SIG-M5 treated with dmso at 0.1 percent for 504 hours (cell line): ENCODE measurements at regions not wholly inside any gene's neighbourhood (a gene's known extent, or its start where the extent isn't known, plus 50 kb on each side); places are given as distances from the start of the nearest gene placed in this dataset.

Source experiments
- DNase-seq: peaks from one replicate; lab custom pipeline; 2025; ENCODE audit not compliant: unreplicated experiment; lab: John Stamatoyannopoulos, UW

GRCh38 chr14:104355101-104356019, 217.0 kb downstream of the KIF26A start:
- no peak for DNase-seq

DNA sequence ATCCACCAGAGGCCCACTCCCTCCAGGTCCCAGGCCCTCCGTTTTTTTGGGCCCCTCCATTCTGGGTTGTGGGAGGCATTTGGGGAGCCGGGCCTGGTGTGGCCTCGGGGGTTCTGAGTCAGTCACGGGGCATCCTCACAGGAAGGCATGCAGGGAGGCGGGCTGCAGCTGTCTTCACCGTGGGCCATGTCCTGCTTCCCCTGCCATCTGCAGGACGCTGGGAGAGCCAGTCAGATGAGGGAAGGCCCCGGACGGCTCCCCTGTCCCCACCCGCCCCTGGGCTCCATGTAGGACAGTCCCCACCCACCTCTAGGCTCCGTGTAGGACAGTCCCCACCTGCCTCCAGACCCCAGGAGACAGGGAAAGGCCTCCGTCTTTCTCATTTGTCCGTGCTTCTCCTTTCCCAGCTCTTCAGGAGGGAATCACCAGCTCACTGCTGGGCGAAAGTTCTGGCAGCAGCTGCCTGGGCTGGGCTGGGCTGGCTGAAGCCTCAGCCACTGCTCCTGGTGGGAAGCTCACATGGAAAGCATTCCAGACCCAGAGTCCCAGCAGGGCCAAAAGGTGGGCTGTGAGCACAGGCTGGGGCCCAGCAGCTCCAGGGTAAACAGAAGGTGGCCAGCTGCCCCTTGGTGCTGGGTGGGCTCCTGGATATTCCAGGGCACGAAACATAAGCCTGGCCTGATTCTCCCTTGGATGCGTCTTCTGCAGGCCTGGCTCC, 217.8 kb downstream of the KIF26A start:
- no peak for DNase-seq

DNA sequence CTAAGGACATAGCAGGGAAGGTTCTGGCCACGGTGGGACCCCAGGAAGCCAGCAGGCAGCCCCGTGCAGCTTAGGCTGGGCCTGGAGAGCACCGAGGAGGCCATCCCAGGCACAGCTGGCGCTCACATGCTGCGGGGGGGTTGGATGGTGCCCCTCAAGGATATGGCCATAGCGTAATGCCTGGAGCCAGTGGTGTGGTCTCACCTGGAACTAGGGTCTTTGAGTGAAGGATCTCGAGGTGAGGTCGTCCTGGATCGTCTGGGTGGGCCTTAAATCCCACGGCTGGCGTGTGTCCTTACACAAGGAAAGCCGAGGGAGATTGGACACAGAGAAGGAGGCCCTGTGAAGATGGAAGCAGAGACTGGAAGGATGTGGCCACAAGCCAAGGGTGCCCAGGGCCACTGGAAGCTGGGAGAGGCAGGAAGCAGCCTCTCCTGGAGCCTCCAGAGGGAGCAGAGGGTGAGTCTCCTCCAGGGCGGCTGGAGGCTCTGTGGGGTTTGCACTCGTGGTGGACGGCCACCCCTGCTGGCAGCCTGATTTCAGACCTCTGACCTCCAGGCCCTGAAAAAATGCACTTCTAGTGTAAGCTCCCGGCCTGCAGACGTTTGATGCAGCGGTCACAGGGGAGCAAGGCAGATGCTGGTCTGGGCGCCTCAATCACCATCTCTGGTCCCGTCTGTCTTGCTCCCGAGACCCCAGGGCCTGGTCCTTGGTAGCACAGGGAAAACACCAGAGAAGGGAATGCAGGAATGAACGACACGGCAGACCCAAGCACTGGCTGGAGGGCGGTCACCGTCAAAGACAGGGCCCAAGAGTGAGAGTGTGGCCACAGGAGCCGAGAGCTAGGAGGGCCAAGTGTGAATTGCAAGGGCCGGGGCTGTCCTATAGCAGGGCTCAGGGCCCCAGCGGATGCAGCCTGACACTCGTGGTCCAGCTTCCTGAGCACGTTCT, 218.6 kb downstream of the KIF26A start:
- no peak for DNase-seq

DNA sequence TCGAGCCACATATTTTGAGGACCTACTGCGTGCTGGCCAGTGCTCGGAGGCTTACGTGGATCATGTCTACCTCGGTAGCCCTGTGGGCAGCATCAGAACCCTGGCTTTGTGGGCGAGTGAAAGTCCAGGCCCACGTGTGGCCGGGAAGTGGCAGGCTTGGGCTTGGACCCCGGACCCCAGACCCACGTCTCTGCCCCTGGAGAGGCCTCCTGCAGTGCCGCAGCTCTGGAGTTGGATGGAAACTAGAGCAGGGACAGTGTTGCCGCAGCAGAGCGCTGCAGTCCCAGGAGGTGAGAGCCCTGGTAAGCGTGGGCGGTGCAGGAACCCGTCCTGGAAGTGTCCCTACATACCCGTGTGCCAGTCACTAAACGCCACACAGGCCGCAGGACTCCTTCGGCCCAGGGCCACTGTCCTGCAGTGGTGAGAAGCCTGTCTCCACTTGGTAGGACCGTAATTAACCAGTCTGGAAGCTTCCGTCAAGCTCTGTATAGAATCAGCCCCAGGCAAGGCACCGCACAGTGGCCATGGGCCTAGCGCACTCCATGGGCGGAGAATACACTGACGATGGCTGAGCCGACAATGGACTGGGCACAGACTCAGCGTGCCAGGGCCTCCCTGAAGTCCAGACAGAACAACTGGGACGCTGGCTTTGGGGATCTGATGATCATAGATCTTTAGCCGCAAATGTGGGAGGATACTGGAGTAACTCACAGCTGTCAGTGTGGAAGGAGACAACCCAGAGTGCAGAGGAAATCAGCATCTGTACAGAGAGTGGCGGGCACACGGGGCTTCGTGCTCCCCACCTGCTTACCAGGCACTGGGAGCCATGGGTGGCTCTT, 219.5 kb downstream of the KIF26A start:
- DNase-seq: no peak

DNA sequence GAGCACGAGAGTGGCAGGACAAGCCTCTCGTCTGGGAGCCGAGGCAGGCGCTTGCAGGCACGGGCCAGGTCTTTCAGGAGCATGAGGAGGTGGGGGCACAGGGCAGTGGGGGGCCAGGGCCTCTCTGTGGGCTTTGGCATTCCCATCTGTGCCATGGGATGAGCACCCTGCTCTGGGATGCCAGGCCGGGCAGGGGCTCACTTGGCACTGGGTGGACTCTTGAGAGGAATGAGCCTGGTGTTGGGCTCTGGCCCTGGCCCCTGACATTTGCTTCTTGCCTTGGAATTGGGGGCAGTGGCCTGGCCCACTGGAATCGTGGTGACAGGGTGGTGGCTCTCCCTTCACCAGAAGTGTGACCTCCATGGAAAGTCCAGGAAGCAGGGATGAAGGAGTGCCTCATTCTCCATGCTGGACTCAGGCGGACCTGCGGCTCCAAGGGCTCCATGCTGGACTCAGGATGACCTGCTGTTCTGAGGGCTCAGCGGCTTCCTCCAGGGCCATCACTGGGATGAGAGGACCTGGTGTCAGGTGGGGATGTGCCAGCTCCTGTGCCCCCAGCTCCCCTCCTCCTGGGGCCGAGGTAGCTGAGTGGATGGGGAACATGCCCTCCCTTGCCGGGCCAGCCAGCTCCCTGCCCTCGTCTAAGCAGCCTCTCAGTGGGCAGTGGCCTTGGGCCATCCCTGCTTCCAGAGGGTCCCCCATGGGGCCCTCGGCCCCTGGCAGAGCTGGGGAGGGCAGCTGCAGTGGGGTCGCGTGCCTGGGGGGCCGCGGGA, 220.3 kb downstream of the KIF26A start:
- DNase-seq: no peak

- no peak for DNase-seq
Measured at GRCh38 chr14:104359301-104359968, 220.1 kb upstream of the C14orf180 start.

DNA sequence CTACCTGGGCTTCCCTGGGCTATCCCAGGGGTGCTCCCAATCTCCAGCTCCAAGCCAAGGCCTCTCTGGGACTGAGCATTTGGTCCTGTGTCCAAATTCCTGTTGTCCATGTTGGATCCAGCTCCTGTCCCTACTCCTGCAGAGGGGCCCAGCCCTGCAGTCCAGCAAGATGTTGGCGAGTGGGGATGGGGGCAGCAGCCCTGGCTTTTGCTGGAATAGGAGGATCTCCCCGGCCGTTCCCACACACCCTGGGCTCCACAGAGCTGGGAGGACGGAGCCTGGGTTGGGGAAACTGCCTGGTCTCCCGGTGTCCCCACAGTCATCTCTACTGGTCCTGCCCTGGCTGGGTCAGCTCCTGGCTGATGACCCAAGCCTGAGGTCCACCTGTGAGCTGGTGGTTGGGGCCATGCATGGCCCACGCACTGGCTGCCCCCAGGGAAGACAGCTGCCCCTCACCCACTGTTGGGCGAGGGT, 219.6 kb upstream of the C14orf180 start:
- no peak for DNase-seq

GRCh38 chr14:104360501-104360900, 219.1 kb upstream of the C14orf180 start:
- DNase-seq: no peak

DNA sequence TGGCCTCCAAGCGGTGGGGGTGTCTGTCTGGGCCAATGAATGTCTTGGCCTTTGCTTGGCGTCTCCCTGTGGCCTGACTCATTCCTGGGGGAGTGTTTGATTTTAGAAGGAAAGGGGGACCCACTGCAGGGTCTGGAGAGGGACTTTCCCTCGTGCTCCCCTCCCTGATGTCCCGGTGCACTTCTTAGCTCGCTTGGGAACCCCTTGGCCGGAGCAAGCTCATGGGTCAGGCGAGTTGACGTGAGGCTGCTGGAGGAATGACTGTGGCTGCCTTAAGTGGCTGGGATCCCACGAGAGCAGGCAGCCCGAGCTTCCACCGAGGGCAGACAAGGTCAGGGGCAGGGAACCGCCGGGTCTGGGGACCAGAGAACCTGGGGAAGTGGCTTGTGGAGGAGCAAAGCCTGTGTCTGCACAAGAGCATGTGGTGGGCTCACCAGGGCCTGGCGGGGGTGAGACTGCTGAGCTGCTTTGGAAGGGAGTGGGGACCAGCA, 218.4 kb upstream of the C14orf180 start:
- DNase-seq: no peak

GRCh38 chr14:104361921-104362681, 217.5 kb upstream of the C14orf180 start:
- DNase-seq: no peak

DNA sequence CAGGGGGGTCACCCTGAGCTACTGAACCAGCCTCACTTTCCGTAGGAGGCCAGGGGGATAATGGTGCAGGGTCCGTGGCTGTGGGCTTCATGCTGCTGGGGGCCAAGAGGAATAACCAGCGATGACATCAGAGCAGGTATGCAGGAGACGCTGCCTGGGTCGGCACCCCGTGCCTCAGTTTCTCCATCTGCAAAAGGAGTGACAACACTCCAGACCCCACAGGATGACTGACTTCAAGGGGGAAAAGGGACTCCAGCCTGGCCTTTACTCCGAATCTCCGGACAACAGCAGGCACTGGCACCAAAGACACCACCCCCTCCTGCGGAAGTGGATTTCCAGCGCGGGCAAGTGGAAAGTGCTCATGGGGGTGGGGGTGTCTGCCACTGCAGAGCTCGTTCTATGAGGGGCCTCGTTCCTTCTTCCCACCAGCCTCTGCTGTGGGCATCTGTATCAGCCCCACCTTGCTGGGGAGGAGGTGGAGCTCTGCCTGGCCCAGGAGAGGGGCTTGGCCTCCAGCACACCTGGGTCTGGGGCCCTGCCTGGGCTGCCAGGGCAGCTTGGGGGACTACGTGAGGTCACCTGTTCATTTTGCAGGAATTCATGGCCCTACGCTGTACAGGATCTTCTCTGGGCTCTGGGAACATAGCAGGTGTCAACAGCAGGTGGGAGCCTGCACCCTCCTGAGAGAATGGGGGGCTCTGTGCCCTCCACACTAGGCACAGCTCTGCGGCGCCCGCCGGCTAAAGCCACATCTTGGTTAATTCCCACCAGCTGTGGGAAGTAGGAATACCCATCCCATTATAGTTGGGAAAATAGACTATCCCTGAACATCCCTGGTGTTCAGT, 216.6 kb upstream of the C14orf180 start:
- no peak for DNase-seq

DNA sequence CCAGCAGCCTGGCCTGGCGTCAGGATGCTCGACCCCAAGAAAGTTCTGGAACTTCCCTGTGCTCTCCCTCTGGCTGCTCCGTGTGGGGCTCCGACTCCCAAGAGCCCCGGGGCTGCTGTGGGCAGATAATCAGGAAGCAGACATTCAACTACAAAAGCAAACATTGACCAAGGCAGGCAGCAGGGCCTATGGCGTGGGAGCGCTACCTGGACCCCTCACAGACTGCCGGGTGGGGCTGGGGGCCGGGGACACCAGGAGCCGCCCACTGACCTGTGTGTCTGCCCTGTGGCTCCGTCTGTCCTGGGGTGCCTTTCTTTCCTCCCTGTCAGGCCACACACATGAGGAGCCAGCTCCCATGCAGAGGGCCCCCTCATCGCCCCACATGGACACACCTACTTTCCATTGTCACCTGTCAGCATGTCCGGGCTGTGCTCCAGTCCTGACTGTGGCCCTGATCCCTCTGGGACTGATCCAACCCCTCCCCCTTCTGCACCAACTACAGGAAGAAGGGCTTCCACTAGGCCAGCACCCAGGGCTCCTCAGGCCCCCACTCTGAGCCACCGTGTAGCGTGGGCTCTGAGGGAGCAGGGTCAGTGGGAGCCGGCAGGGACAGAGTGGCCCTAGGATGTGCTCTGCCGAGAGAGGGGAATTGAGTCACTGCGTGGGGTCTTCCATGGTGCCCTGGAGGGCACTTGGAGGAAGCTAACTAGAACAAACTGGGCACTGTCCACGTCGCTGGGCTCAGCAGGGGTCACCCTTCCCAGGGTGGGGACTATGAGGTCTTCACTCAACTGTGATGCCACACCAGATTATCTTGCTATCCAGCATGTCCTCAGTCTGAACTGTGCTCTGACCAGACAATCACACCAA, 215.4 kb upstream of the C14orf180 start:
- DNase-seq: no peak

DNA sequence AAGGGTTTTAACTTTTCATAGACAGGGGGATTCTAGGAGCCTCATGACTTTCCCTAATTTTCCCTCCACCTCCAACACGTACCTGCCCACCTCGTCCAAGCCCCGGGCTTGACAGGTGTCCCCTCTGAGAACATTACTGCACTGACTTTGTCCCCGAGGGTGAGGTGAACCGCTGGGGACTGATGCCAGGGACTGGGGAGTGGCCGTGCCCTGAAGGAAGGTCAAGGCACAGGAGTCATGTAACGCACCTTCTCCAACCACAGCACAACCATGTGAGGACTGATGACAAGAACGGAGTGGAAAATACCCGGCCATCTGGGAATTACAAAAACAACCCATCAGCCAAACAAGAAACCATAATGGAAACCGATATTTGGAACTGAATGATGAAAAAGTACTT, 214.7 kb upstream of the C14orf180 start:
- no peak for DNase-seq

- DNase-seq: no peak
Measured at GRCh38 chr14:104366931-104367865, 212.4 kb upstream of the C14orf180 start.
